ENCODE measurements at regions not wholly inside any gene's neighbourhood (a gene's known extent, or its start where the extent isn't known, plus 50 kb on each side); places are given as distances from the start of the nearest gene placed in this dataset.

- TF ChIP-seq POLR2AphosphoS5 (IDR thresholded peaks at IDR 0.05; ENCODE audit: borderline replicate concordance, low read depth, low read length) (no peak), EZH2 (IDR thresholded peaks at IDR 0.05) (no peak), FOXP2 (optimal IDR thresholded peaks at IDR 0.05; ENCODE audit: control extremely low read depth, extremely low read length, insufficient read depth) (no peak)
These were observed 67.4 kb upstream of the BHLHE23 start for GRCh38 chr20:63074182-63074581.

Data from SK-N-MC (cell line).